Stomach (tissue), 8 donors: ENCODE measurements at regions not wholly inside any gene's neighbourhood (a gene's known extent, or its start where the extent isn't known, plus 50 kb on each side); places are given as distances from the start of the nearest gene placed in this dataset.

Experiments
- DNase-seq, 2 donors: peaks; one replicate each; pipeline versions ENCODE4 v3.0.0 to v3.0.0-alpha.2; 2013 to 2019
- H3K27ac ChIP-seq, 5 donors: fragments of 200-600 bp in 4 of 5; sonication (generic) in 4 of 5; one replicate each; pipeline ENCODE4 v1.5.1; 2013 to 2019; ENCODE audit warnings: mild to moderate bottlenecking in 1 of 5, moderate library complexity in 1 of 5
- H3K27me3 ChIP-seq, 3 donors: fragments of 200-600 bp; sonication (generic); one replicate each; pipeline ENCODE4 v1.5.1; 2017 to 2019; ENCODE audit warnings: mixed run types in 1 of 3
- H3K36me3 ChIP-seq, 4 donors: fragments of 200-600 bp; sonication (generic); 1 replicate in 3 of 4; 2 replicates in 1 of 4; pipeline ENCODE4 v1.5.1; 2016 to 2019
- H3K4me1 ChIP-seq, 4 donors: fragments of 200-600 bp; sonication (generic); one replicate each; pipeline ENCODE4 v1.5.1; 2016 to 2019
- H3K4me3 ChIP-seq, 4 donors: fragments of 200-600 bp; sonication (generic) in 3 of 4; one replicate each; pipeline ENCODE4 v1.5.1; 2016 to 2019; ENCODE audit warnings: mild to moderate bottlenecking in 1 of 4
- H3K9me3 ChIP-seq, 4 donors: fragments of 200-600 bp; sonication (generic); one replicate each; pipeline ENCODE4 v1.5.1; 2016 to 2019
- CTCF ChIP-seq, 7 experiments: fragments of 450-650 bp in 4 of 7; fragments of 200-600 bp in 3 of 7; sonication (generic) in 3 of 7; IDR thresholded peaks; one replicate each; pipeline ENCODE4 v1.5.1; 2016 to 2019; ENCODE audit warnings: antibody characterized with exemption in 7 of 7, control low read depth in 2 of 7, mild to moderate bottlenecking in 1 of 7
- EP300 ChIP-seq: sonication (generic); formaldehyde crosslinking; IDR thresholded peaks from one replicate; pipeline ENCODE4 v1.6.1; 2017; ENCODE audit warnings: antibody characterized with exemption
- POLR2A ChIP-seq, 4 donors: fragments of 450-650 bp; IDR thresholded peaks; one replicate each; pipeline ENCODE4 v1.6.1; 2016; ENCODE audit warnings: antibody characterized with exemption in 4 of 4, control low read depth in 2 of 4, mild to moderate bottlenecking in 1 of 4, moderate library complexity in 1 of 4
- POLR2AphosphoS5 ChIP-seq, 3 donors: sonication (generic); formaldehyde crosslinking; IDR thresholded peaks; one replicate each; pipeline ENCODE4 v1.6.1; 2016; ENCODE audit warnings: antibody characterized with exemption in 3 of 3
- WGBS, 5 donors: extraction: QIAGEN DNeasy Blood & Tissue Kit in 3 of 5; methylation state at CpG; one replicate each; pipeline versions ENCODE4 v1.1.5 to v1.1.7; 2013 to 2018; 5-methylcytosine and 5-hydroxymethylcytosine counted together
- intact Hi-C: fragments of 100-400 bp; cut with DNase I; formaldehyde crosslinking; loops from one replicate; pipeline ENCODE4 v1.15.1; 2023; ENCODE audit warnings: low total_unique reads
- donor health status: healthy with polysubstance abuse.
- donor health status: Bipolar disorder and iron deficiency.
- donor health status: healthy.

- Histone ChIP-seq H3K27me3 (no peaks in the 10 kb centered on the region), H3K4me3 (no peak overlapping the region), H3K9me3 (no peaks in the 10 kb centered on the region), H3K4me1 (no peaks in the 10 kb centered on the region), H3K36me3 (no peaks in the 10 kb centered on the region), H3K27ac (no peak overlapping the region)
- intact Hi-C loops, result no loop called here
- TF ChIP-seq CTCF (IDR thresholded peaks at IDR 0.05) (no peak), EP300 (no peak), POLR2AphosphoS5 (IDR thresholded peaks at IDR 0.05) (no peak), POLR2A (IDR thresholded peaks at IDR 0.05) (no peak)
- WGBS, 5 donors, result 88 to 95% (median 91%) methylated on average over 3 of the region's 3 CpGs
- DNase-seq, result no peak
Measured at GRCh38 chr20:7689151-7689550, 251.1 kb downstream of the HAO1 start.

- Histone ChIP-seq H3K36me3 (no peaks in the 10 kb centered on the region), H3K27me3 (no peaks in the 10 kb centered on the region), H3K4me1 (no peaks in the 10 kb centered on the region), H3K9me3 (no peaks in the 10 kb centered on the region), H3K27ac (no peak overlapping the region), H3K4me3 (no peak overlapping the region)
- 62 to 72% (median 67%) methylated on average over 4 of the region's 4 CpGs for WGBS, 5 donors
- TF ChIP-seq POLR2AphosphoS5 (IDR thresholded peaks at IDR 0.05) (no peak), CTCF (IDR thresholded peaks at IDR 0.05) (no peak), EP300 (no peak), POLR2A (IDR thresholded peaks at IDR 0.05) (no peak)
- intact Hi-C loops, result no loop called here
- DNase-seq, result no peak
Measured at GRCh38 chr20:7691647-7692269, 248.5 kb downstream of the HAO1 start.

GRCh38 chr20:7692478-7692877, 247.8 kb downstream of the HAO1 start:
- intact Hi-C loops, result no loop called here
- H3K27me3 ChIP-seq, result no peaks in the 10 kb centered on the region
- DNase-seq, result no peak
- H3K4me3 ChIP-seq, result no peak overlapping the region
- no peak for TF ChIP-seq POLR2A (IDR thresholded peaks at IDR 0.05)
- no peak for TF ChIP-seq EP300
- no peak for TF ChIP-seq CTCF (IDR thresholded peaks at IDR 0.05)
- no peak for TF ChIP-seq POLR2AphosphoS5 (IDR thresholded peaks at IDR 0.05)
- no peaks in the 10 kb centered on the region for H3K36me3 ChIP-seq
- H3K27ac ChIP-seq, result no peak overlapping the region
- WGBS, 5 donors, result 58 to 89% (median 86%) methylated on average over 1 of the region's 1 CpG
- no peaks in the 10 kb centered on the region for H3K9me3 ChIP-seq
- H3K4me1 ChIP-seq, result no peaks in the 10 kb centered on the region

- no peak overlapping the region for H3K4me3 ChIP-seq
- intact Hi-C loops, result no loop called here
- H3K4me1 ChIP-seq, result no peaks in the 10 kb centered on the region
- H3K27me3 ChIP-seq, result no peaks in the 10 kb centered on the region
- H3K27ac ChIP-seq, result no peak overlapping the region
- H3K36me3 ChIP-seq, result no peaks in the 10 kb centered on the region
- H3K9me3 ChIP-seq, result no peaks in the 10 kb centered on the region
- DNase-seq, result no peak
- TF ChIP-seq POLR2AphosphoS5 (IDR thresholded peaks at IDR 0.05), result no peak
- TF ChIP-seq POLR2A (IDR thresholded peaks at IDR 0.05), result no peak
- TF ChIP-seq EP300, result no peak
- no peak for TF ChIP-seq CTCF (IDR thresholded peaks at IDR 0.05)
Measured at GRCh38 chr20:7693761-7694160, 246.5 kb downstream of the HAO1 start.
